ENCODE measurements at regions not wholly inside any gene's neighbourhood (a gene's known extent, or its start where the extent isn't known, plus 50 kb on each side); places are given as distances from the start of the nearest gene placed in this dataset.

GRCh38 chrX:39950018-39950688 is 147.6 kb downstream of the BCOR start:
- no peak for DNase-seq (ENCODE audit: low read depth in 2 of 2)

DNA sequence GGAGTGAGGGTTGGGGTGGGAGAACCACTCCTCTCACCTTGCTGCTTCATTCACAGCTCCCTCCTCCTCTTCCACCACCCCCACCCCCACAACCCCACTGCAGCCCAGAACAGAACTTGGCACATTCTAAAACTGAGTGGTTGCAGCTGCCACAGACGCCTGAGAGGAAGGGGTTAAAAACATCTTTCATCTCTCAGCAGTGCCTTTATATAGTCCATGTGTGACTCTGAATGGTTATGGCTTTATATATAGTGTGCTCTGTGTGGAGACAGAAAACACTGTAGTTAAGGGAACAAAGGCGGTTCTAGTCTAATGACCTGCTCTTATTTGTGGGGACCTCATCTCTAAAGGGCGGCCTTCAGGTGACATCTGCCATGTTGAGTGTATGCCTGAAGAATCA is 144.8 kb downstream of the BCOR start:
- DNase-seq (ENCODE audit: low read depth in 2 of 2) = no peak

DNA sequence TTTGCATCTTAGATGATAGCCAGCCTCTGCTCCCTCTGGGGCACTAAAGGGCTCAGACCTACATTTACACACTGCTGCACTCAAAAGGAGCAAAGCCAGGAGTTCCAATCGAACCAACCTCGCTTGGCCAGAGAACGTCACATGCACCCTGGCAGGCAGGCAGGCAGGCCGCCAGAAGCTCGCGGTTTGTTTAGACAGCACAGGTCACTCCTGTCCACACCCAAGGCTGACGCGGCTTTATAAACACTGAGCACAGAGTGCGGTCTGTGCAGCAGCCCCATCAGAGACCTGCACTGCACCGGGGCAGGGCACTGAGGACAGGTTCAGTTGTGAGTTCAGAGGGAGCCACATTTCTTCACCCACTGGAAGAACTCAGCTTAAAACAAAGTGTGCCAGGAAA is 143.9 kb downstream of the BCOR start:
- DNase-seq (ENCODE audit: low read depth in 2 of 2) = no peak

DNA sequence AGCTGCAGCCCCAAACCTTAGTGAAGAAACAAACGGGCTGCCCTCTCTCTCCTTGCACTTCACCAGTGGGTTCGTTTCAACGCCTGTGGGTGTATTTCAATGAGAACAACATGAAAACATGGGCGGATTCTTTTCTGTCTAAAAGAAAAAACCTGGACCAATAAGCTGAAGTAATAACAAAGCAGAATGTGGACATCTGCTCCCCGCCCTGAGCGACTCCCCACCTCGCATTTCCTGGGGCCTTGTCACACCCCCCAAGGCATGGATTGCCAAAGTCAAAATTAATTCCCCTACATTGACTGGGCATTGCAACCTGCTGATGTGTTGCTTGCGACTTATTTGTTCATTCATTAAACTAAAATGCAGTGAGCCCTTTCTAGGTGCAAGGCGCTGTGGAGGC is 142.9 kb downstream of the BCOR start:
- DNase-seq (ENCODE audit: low read depth in 2 of 2) = no peak

- no peak for DNase-seq (ENCODE audit: low read depth in 2 of 2)
Observed at GRCh38 chrX:39955625-39956024, 142.1 kb downstream of the BCOR start.

DNA sequence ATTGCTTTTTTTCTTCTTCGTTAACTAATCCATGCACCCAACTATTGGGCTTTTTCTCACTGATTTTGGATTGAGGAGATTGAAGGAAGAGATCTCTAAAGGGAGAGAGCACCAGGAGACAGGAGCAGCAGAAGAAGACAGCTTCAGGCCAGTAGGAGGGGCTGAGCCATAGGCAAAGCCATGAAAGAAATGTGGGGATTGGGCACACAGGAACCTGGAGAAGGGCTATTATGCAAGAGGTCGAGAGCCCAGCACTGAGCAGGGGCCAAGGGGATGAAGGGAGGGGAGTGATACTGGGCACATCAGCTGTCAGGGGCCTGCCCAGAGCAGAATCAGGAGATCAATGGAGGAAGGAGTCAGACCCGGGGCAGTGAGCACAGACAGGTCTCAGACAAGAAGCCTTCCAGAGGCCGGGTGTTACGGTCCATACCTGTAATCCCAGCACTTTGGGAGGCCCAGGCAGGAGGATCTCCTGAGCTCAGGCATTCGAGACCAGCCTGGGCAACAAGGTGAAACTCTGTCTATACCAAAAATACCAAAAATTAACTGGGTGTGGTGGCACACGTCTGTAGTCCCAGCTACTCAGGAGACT is 140.9 kb downstream of the BCOR start:
- no peak for DNase-seq (ENCODE audit: low read depth in 2 of 2)

DNA sequence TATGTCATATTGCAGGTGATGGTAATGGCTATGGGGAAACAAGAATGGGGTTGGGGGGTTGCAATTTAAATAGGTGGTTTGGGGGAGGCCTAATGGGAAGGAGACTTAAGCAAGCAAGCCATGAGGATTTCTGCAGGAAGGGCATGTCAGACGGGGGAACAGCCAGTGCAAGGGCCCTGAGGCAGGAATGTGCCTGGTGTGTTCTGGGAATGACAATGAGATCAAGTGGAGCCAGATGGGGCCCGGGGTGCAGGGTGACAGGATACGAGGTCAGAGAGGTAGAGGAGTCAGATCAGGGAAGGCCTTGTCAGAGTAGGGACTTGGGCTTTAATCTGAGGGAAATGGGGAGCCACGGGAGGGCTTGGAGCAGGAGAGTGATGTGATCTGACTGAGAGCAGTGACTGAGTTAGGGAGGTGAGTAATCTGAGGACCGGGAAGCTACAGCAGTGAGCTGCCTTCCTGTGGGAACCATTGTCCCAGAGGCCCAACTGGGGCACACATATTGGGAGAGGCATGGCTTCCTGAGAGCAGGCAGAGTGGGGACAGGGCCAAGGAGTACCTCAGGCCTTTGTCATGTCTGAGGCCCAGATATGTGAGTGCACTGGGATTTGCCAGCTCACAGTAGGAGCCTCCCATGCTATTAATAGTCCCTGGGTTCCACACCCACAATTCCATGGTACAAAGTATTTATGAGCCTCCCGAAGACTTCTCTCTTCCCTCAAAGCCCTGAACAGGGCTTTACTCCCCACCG is 139.8 kb downstream of the BCOR start:
- DNase-seq (ENCODE audit: low read depth in 2 of 2) = no peak

- no peak for DNase-seq (ENCODE audit: low read depth in 2 of 2)
Observed at GRCh38 chrX:39958850-39959249, 138.9 kb downstream of the BCOR start.

DNA sequence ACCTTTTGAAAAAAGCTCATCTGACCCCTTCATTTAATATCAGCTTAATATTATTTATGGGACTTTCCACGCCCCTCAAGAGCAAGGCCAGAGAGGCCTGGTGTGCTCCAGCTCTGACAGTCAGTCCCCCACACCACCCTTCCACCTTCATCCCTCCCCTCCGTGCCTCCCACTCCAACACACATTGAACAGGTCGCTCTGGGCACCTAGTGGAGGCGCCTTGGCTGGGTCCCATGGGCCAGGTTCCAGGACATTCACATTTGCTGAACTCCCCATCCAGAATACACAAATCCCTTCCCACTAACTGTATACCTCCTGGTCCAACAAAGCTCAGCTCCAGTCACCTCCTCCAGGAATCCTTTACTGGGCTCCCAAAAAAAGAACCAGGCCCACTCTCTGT is 137.5 kb downstream of the BCOR start:
- no peak for DNase-seq (ENCODE audit: low read depth in 2 of 2)

DNA sequence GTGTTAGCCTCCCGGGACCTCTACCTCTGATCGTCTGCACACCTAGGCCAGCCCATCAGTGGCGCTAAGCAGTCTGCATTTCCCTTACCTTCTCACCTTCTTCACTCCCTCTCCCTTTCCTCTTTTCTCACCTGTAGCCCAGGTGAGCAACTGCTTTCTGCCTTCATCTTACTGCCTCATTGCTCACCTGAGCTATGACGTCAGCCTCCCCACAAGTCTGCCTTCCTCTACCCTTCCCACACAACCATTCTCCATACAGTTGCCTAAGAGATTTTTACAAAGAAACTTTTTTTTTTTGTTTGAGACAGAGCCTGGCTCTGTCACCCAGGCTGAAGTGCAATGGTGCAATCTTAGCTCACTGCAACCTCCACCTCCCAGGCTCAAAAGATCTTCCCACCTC is 136.3 kb downstream of the BCOR start:
- DNase-seq (ENCODE audit: low read depth in 2 of 2) = no peak

DNA sequence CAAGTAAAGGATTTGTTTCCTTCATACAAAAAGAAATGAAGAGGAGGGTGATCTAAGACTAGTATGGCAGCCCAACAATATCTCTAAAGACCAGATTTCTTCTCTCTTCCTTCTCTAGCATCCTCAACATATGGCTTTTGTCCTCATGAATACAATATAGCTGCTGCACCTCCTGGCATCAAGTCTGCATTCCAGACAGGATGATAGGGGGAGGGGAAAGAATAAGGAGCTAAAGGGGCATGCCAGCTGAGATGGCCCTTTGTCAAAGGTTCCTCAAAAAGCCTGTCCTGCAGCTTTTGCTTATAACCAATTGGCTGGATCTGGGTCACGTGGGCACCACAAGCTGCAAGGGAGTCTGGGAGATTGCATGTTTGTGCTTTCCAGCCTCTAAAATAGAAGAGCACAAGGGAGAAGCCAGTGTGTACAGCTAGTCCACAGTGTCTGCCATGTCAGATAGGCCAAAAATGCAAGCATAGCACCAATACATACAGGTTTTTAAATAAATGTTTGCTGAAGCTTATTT is 132.6 kb downstream of the BCOR start:
- DNase-seq (ENCODE audit: low read depth in 2 of 2) = no peak

GRCh38 chrX:39966176-39966575 is 131.6 kb downstream of the BCOR start:
- DNase-seq (ENCODE audit: low read depth in 2 of 2) = no peak

GRCh38 chrX:39967348-39967747 is 130.4 kb downstream of the BCOR start:
- no peak for DNase-seq (ENCODE audit: low read depth in 2 of 2)

GRCh38 chrX:39969099-39969818 is 128.5 kb downstream of the BCOR start:
- no peak for DNase-seq (ENCODE audit: low read depth in 2 of 2)

DNA sequence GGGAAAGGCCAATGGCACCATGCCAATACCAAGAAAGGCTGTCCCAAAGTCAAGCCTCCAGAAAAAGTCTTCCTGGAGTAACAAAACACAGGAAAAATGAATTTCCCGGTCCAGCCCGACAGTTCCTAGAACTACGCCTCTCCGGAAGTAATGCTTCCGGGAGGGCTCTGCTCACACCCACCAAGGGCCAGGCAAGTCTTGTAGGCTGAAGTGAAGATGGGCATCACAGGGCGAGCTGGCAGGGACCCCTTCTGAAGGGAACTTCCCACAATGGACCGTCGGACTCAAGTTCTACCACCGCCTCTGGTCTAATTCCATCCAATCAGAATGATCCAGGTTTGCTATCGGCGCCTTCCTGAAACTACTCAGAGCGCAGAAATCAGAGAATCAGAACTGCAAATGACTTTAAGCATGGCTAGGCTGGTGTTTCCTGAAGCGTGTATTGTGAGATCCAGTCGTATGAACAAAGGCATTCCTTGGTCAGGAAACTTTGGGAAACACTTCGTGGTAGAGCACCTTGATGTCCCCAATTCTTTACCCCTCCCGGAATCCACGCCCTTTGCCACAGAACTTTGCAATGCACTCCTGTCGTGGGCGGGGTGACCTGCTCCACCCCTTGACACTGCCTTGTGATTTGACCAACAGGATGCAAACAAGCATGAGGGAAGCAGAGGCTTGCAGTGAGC is 127.8 kb downstream of the BCOR start:
- no peak for DNase-seq (ENCODE audit: low read depth in 2 of 2)

GRCh38 chrX:39971760-39972159 is 126.0 kb downstream of the BCOR start:
- DNase-seq (ENCODE audit: low read depth in 2 of 2) = no peak

- DNase-seq (ENCODE audit: low read depth in 2 of 2) = no peak
Observed at GRCh38 chrX:39972340-39972739, 125.4 kb downstream of the BCOR start.

DNA sequence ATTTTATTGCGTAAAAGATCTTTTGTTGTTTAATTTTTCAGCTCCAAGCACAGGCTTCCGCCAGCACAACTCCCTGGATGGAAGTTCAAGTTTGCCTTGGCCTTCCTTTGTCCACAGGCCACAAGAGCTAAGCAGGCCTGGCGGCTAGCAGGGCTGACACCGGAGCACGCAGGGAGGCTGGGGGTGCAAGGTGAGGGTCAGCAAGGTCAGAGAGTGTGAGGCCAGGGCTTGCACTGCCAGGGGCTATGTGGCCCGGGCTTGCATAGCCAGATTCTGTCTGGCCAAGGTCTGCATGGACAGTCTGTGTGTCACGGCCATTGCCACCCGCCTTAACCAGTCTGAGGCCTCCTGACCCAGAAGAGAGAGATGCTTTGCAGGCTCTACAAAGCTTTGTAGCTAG is 123.9 kb downstream of the BCOR start:
- DNase-seq (ENCODE audit: low read depth in 2 of 2) = no peak

GRCh38 chrX:39974270-39974669 is 123.5 kb downstream of the BCOR start:
- no peak for DNase-seq (ENCODE audit: low read depth in 2 of 2)

DNA sequence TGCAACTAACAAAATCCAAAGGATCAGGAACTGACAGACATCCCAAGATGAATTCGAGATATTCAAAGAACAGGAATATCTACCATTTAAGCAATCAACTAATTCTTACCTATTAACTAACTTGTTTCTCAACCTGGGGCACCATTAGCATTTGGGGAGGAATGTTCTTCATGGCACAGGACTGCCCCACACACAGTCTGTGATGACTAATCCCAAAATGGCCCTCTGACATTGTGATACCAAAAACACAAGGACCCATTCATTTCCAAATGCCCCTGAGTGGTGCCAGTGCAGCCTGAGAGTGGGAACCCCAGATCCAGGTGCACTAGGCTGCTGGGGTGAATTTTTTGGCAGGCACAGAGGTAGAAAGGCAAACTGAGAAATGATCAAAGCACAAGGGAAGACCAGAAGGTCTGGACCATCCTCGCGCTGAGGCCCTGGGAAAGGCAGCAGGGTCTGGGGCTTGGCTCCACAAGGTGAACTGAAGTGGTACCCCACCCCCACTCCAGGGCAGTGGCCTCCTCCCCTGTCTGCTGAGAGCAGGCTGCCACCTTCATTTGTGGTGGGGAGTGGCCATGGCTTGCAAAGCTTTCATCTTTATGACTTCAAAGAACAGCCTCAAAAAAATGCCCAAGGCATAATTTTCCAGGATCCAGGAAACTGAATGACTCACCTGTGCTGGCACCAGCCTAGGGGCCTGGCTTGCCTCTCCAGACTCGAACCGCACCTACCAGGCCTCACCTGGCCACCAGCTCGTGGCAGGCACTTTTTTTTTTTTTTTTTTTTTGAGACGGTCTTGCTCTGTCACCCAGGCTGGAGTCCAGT is 122.4 kb downstream of the BCOR start:
- no peak for DNase-seq (ENCODE audit: low read depth in 2 of 2)

- DNase-seq (ENCODE audit: low read depth in 2 of 2) = no peak
Observed at GRCh38 chrX:39981946-39982345, 115.8 kb downstream of the BCOR start.

Measured in activated CD8-positive, alpha-beta memory T cell treated with anti-CD3 and anti-CD28 coated beads for 4 hours (primary cell).